Spleen (tissue), 11 donors: ENCODE measurements at regions not wholly inside any gene's neighbourhood (a gene's known extent, or its start where the extent isn't known, plus 50 kb on each side); places are given as distances from the start of the nearest gene placed in this dataset.
A peak's percentile ranks its signal among the peaks of the same experiment; 100 is the strongest.

Experiments
- DNase-seq: peaks from one replicate; pipeline ENCODE4 v3.0.0-alpha.2; 2020
- H3K27ac ChIP-seq, 8 donors: fragments of 200-600 bp; sonication (generic) in 7 of 8; 1 replicate in 4 of 8; 2 replicates in 4 of 8; pipeline versions ENCODE4 v1.5.0 to v1.8.0; 2016 to 2021; ENCODE audit warnings: inconsistent platforms in 4 of 8, mild to moderate bottlenecking in 4 of 8, moderate library complexity in 1 of 8
- H3K27me3 ChIP-seq, 7 donors: fragments of 200-600 bp; sonication (generic) in 6 of 7; replicated peaks in 1 of 7; 1 replicate in 4 of 7; 2 replicates in 3 of 7; pipeline versions ENCODE4 v1.5.0 to v1.8.0; 2016 to 2021; ENCODE audit warnings: inconsistent platforms in 3 of 7, mild to moderate bottlenecking in 1 of 7
- H3K36me3 ChIP-seq, 6 donors: fragments of 200-600 bp; sonication (generic) in 5 of 6; 1 replicate in 4 of 6; 2 replicates in 2 of 6; pipeline versions ENCODE4 v1.5.0 to v1.8.0; 2016 to 2021; ENCODE audit warnings: inconsistent platforms in 2 of 6
- H3K4me1 ChIP-seq, 6 donors: fragments of 200-600 bp; sonication (generic) in 5 of 6; 1 replicate in 3 of 6; 2 replicates in 3 of 6; pipeline versions ENCODE4 v1.5.0 to v1.8.0; 2016 to 2021; ENCODE audit warnings: inconsistent platforms in 3 of 6
- H3K4me3 ChIP-seq, 8 donors: fragments of 200-600 bp; sonication (generic) in 7 of 8; 1 replicate in 4 of 8; 2 replicates in 4 of 8; pipeline versions ENCODE4 v1.5.0 to v1.8.0; 2016 to 2021; ENCODE audit warnings: inconsistent platforms in 4 of 8, mild to moderate bottlenecking in 4 of 8, moderate library complexity in 2 of 8
- H3K9me3 ChIP-seq, 8 donors: fragments of 200-600 bp; sonication (generic) in 7 of 8; 1 replicate in 4 of 8; 2 replicates in 4 of 8; pipeline versions ENCODE4 v1.5.0 to v1.8.0; 2016 to 2021; ENCODE audit warnings: inconsistent platforms in 4 of 8
- CTCF ChIP-seq, 11 experiments: fragments of 200-600 bp in 7 of 11; fragments of 450-650 bp in 4 of 11; sonication (generic) in 4 of 11; IDR thresholded peaks in 8 of 11; conservative IDR thresholded peaks in 3 of 11; 1 replicate in 7 of 11; 2 replicates in 4 of 11; pipeline versions ENCODE4 v1.4.0 to v1.8.0; 2016 to 2021; ENCODE audit warnings: antibody characterized with exemption in 11 of 11, inconsistent platforms in 4 of 11, mild to moderate bottlenecking in 1 of 11
- POLR2A ChIP-seq, 3 donors: fragments of 450-650 bp; IDR thresholded peaks; one replicate each; pipeline ENCODE4 v1.5.1; 2017; ENCODE audit warnings: antibody characterized with exemption in 3 of 3, mild to moderate bottlenecking in 1 of 3
- POLR2AphosphoS5 ChIP-seq, 3 donors: sonication (generic); formaldehyde crosslinking; IDR thresholded peaks; one replicate each; pipeline ENCODE4 v1.5.1; 2017; ENCODE audit warnings: antibody characterized with exemption in 3 of 3
- WGBS, 5 donors: extraction: QIAGEN DNeasy Blood & Tissue Kit in 3 of 5; methylation state at CpG; one replicate each; pipeline versions ENCODE4 v1.1.5 to v1.1.7; 2013 to 2018; 5-methylcytosine and 5-hydroxymethylcytosine counted together
- intact Hi-C: fragments of 100-400 bp; cut with DNase I; formaldehyde crosslinking; loops from one replicate; pipeline ENCODE4 v1.15.0; 2023; ENCODE audit warnings: low total_unique reads
- donor health status: healthy with polysubstance abuse.
- donor health status: DM: no; HTN: no; CAD: no; lungs with moderate emphysema.
- donor health status: DM: no; HTN: no; CAD: no.
- donor health status: Bipolar disorder and iron deficiency.
- donor health status: healthy.
- donor health status: DM: no; HTN: no; CAD: no.
- donor health status: DM: yes; HTN: yes; CAD: no.

GRCh38 chr3:194738254-194739093 lies 52.8 kb downstream of the FAM43A start:
- Histone ChIP-seq H3K4me1 (peaks cover 0 to 38% (median 9%) of the 10 kb centered on the region in 6 donors), H3K36me3 (no peaks in the 10 kb centered on the region), H3K4me3 (no peak overlapping the region), H3K9me3 (peaks cover 0 to 33% (median 12%) of the 10 kb centered on the region in 8 donors), H3K27ac (peak overlapping the region in 3 of 8 donors; percentile 82 to 84 (median 84)), H3K27me3 (peaks cover 0 to 7% (median 0%) of the 10 kb centered on the region in 7 donors)
- 82 to 92% (median 85%) methylated on average over 6 of the region's 6 CpGs for whole genome bisulfite sequencing, 5 donors
- no peak for DNase-seq
- TF ChIP-seq POLR2A (IDR thresholded peaks at IDR 0.05) (no peak), POLR2AphosphoS5 (IDR thresholded peaks at IDR 0.05) (no peak), CTCF (IDR thresholded peaks at IDR 0.05 in 8 of 11, conservative IDR thresholded peaks at IDR 0.05 in 3 of 11) (no peak)
- intact Hi-C loops: no loop called here

DNA sequence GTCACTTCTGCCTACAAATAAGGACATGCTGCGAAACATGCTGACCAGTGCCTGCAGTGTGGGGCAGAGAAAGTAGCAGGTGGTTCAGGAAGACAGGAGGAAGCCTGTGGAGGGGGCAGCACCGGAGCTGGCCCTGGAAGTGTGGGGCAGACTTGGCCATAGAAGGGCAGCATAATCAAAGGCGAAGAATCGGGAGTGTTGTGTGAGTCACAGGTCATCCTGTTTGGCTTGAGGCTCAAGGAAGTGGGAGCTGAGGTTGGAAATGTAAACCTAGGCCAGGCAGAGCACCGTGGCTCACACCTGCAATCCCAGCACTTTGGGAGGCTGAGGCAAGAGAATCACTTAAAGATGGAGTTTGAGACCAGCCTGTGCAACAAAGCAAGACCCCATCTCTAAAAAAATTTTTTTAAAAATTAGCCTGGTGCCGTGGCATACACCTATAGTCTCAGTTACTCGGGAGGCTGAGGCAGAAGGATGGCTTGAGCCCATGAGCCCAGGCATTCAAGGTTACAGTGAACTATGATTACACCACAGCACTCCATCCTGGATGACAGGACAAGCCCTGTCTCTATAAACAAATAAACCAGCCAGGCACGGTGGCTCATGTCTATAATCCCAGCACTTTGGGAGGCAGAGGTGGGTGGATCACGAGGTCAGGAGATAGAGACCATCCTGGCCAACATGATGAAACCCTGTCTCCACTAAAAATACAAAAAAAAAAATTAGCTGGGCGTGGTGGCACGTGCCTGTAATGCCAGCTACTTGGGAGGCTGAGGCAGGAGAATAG lies 54.0 kb downstream of the FAM43A start:
- peaks cover 0 to 7% (median 0%) of the 10 kb centered on the region in 7 donors for H3K27me3 ChIP-seq
- no peak overlapping the region for H3K27ac ChIP-seq
- peaks cover 0 to 30% (median 12%) of the 10 kb centered on the region in 8 donors for H3K9me3 ChIP-seq
- 77 to 83% (median 80%) methylated on average over 11 of the region's 11 CpGs for WGBS, 5 donors
- intact Hi-C loops: no loop called here
- H3K4me3 ChIP-seq: no peak overlapping the region
- TF ChIP-seq CTCF (IDR thresholded peaks at IDR 0.05 in 8 of 11, conservative IDR thresholded peaks at IDR 0.05 in 3 of 11) (no peak), POLR2A (IDR thresholded peaks at IDR 0.05) (no peak), POLR2AphosphoS5 (IDR thresholded peaks at IDR 0.05) (no peak)
- H3K4me1 ChIP-seq: peaks cover 0 to 42% (median 9%) of the 10 kb centered on the region in 6 donors
- DNase-seq: no peak
- no peaks in the 10 kb centered on the region for H3K36me3 ChIP-seq

DNA sequence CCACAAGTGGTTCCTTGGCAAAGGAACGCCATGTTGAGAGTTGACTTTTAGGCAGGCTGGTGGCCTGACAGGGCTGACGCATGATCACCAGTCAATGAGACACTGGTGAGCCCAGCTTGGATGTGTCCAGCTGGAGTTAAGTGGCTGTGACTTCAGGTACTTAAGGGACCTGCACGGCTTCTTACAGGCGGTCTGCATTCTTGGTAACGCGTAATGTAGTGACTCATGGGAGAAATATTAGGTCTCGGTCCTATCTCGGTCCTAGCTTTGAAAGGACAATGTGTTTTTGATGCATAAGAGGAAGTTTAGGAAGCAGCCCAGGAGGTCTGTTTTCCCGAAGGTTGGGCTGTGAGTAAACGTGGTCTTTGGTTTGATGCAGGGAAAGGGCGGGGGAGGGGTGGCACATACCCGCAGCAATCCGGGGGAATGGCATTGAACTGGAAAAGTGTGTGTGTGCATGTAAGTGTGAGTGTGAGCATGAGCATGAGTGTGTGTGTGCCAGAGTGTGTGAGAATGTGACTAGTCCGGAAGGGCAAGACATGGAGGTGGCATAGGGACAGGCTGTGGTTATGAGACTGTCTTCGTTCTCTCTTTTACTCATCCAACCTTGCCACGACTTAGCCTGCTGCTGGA lies 55.3 kb downstream of the FAM43A start:
- peaks cover 0 to 7% (median 0%) of the 10 kb centered on the region in 7 donors for H3K27me3 ChIP-seq
- H3K4me1 ChIP-seq: peaks cover 0 to 51% (median 13%) of the 10 kb centered on the region in 6 donors
- no peaks in the 10 kb centered on the region for H3K36me3 ChIP-seq
- H3K27ac ChIP-seq: no peak overlapping the region
- no peak for DNase-seq
- peaks cover 0 to 18% (median 2%) of the 10 kb centered on the region in 8 donors for H3K9me3 ChIP-seq
- WGBS, 5 donors: 57 to 72% (median 65%) methylated on average over 16 of the region's 16 CpGs
- intact Hi-C loops: no loop called here
- TF ChIP-seq POLR2AphosphoS5 (IDR thresholded peaks at IDR 0.05): no peak
- no peak overlapping the region for H3K4me3 ChIP-seq

- TF ChIP-seq CTCF (IDR thresholded peaks at IDR 0.05 in 8 of 11, conservative IDR thresholded peaks at IDR 0.05 in 3 of 11): no peak
- TF ChIP-seq POLR2A (IDR thresholded peaks at IDR 0.05): no peak
- TF ChIP-seq POLR2AphosphoS5 (IDR thresholded peaks at IDR 0.05): no peak
- Histone ChIP-seq H3K27ac (no peak overlapping the region), H3K9me3 (peaks cover 0 to 8% (median 2%) of the 10 kb centered on the region in 8 donors), H3K4me1 (peaks cover 0 to 44% (median 9%) of the 10 kb centered on the region in 6 donors), H3K27me3 (peaks cover 0 to 7% (median 0%) of the 10 kb centered on the region in 7 donors), H3K36me3 (no peaks in the 10 kb centered on the region), H3K4me3 (no peak overlapping the region)
- DNase-seq: no peak
- intact Hi-C loops: no loop called here
- 73 to 78% (median 75%) methylated on average over 7 of the region's 7 CpGs for WGBS, 5 donors
Observed at GRCh38 chr3:194741916-194742315, 56.2 kb downstream of the FAM43A start.
